Fibroblast of lung (primary cell): ENCODE measurements at regions not wholly inside any gene's neighbourhood (a gene's known extent, or its start where the extent isn't known, plus 50 kb on each side); places are given as distances from the start of the nearest gene placed in this dataset.
A peak's percentile ranks its signal among the peaks of the same experiment; 100 is the strongest.

Experiments
- DNase-seq, 2 donors: peaks; one replicate each; pipeline versions ENCODE4 v3.0.0 to v3.0.0-alpha.2; 2010; ENCODE audit warnings: low read depth in 2 of 2
- H2AFZ ChIP-seq: 2 replicates; pipeline ENCODE4 v1.5.1; 2012; ENCODE audit warnings: low read length, control low read depth, inconsistent platforms
- H3K27ac ChIP-seq: 2 replicates; pipeline ENCODE4 v1.5.1; 2011; ENCODE audit warnings: low read length, control low read depth; ENCODE audit not compliant: insufficient read depth
- H3K27me3 ChIP-seq: 2 replicates; pipeline ENCODE4 v1.5.1; 2011; ENCODE audit warnings: mild to moderate bottlenecking, low read length; ENCODE audit not compliant: control insufficient read depth, insufficient read depth
- H3K36me3 ChIP-seq: 2 replicates; pipeline ENCODE4 v1.5.1; 2011; ENCODE audit warnings: low read length; ENCODE audit not compliant: control insufficient read depth, insufficient read depth
- H3K4me1 ChIP-seq: 2 replicates; pipeline ENCODE4 v1.5.1; 2011; ENCODE audit warnings: low read length; ENCODE audit not compliant: control insufficient read depth, insufficient read depth; ENCODE audit errors: extremely low read depth
- H3K4me2 ChIP-seq: 2 replicates; pipeline ENCODE4 v1.5.1; 2011; ENCODE audit warnings: low read length, control low read depth; ENCODE audit not compliant: insufficient read depth; ENCODE audit errors: extremely low read depth
- H3K4me3 ChIP-seq, 4 experiments: fragments of 200-600 bp in 1 of 4; sonication (generic) in 1 of 4; replicated peaks in 1 of 4; 2 replicates each; pipeline ENCODE4 v1.5.1; 2011 to 2016; ENCODE audit warnings: low read length in 4 of 4, low read depth in 3 of 4, mild to moderate bottlenecking in 3 of 4, control low read depth in 2 of 4, inconsistent platforms in 1 of 4, mixed read lengths in 1 of 4; ENCODE audit not compliant: insufficient read depth in 1 of 4; ENCODE audit errors: control extremely low read depth in 1 of 4
- H3K79me2 ChIP-seq: 2 replicates; pipeline ENCODE4 v1.5.1; 2012; ENCODE audit warnings: mild to moderate bottlenecking, low read length, inconsistent platforms; ENCODE audit not compliant: control insufficient read depth, insufficient read depth
- H3K9ac ChIP-seq: 2 replicates; pipeline ENCODE4 v1.5.1; 2011; ENCODE audit warnings: mild to moderate bottlenecking, low read length, control low read depth; ENCODE audit not compliant: insufficient read depth
- H3K9me3 ChIP-seq: 2 replicates; pipeline ENCODE4 v1.5.1; 2012; ENCODE audit warnings: low read depth, low read length; ENCODE audit not compliant: control insufficient read depth, insufficient read depth
- H4K20me1 ChIP-seq: 2 replicates; pipeline ENCODE4 v1.5.1; 2011; ENCODE audit warnings: low read length; ENCODE audit not compliant: control insufficient read depth, insufficient read depth; ENCODE audit errors: extremely low read depth
- CTCF ChIP-seq, 2 donors: IDR thresholded peaks in 1 of 2; conservative IDR thresholded peaks in 1 of 2; 1 replicate in 1 of 2; 2 replicates in 1 of 2; pipeline ENCODE4 v1.5.1; 2011 to 2012; ENCODE audit warnings: low read length in 2 of 2, control low read depth in 1 of 2, inconsistent platforms in 1 of 2, low read depth in 1 of 2, mild to moderate bottlenecking in 1 of 2
- EZH2 ChIP-seq: IDR thresholded peaks from 2 replicates; pipeline ENCODE4 v1.5.1; 2012; ENCODE audit warnings: low read length, control low read depth, mild to moderate bottlenecking; ENCODE audit errors: missing control alignments

- Histone ChIP-seq H3K4me2 (no peak overlapping the region), H3K27me3 (no peaks in the 10 kb centered on the region), H2AFZ (no peak overlapping the region), H4K20me1 (no peaks in the 10 kb centered on the region), H3K4me3 (no peak overlapping the region), H3K9me3 (no peaks in the 10 kb centered on the region), H3K4me1 (no peaks in the 10 kb centered on the region), H3K9ac (no peak overlapping the region), H3K79me2 (no peaks in the 10 kb centered on the region), H3K27ac (no peak overlapping the region), H3K36me3 (no peaks in the 10 kb centered on the region)
- peak in 1 of 2 donors; percentile 36 for DNase-seq
- TF ChIP-seq EZH2: no peak
- no peak for TF ChIP-seq CTCF (conservative IDR thresholded peaks at IDR 0.05 in 1 of 2, IDR thresholded peaks at IDR 0.05 in 1 of 2; ENCODE audit: low read depth in 1 of 2, low read length in 2 of 2)
Observed at GRCh38 chr7:41385996-41386395, 316.9 kb downstream of the INHBA start.

GRCh38 chr7:41384418-41384817 is 318.5 kb downstream of the INHBA start:
- H3K9me3 ChIP-seq: no peaks in the 10 kb centered on the region
- DNase-seq: no peak
- TF ChIP-seq CTCF (conservative IDR thresholded peaks at IDR 0.05 in 1 of 2, IDR thresholded peaks at IDR 0.05 in 1 of 2; ENCODE audit: low read depth in 1 of 2, low read length in 2 of 2): no peak
- TF ChIP-seq EZH2: no peak
- H3K27me3 ChIP-seq: no peaks in the 10 kb centered on the region
- no peak overlapping the region for H3K4me2 ChIP-seq
- H4K20me1 ChIP-seq: no peaks in the 10 kb centered on the region
- no peak overlapping the region for H3K4me3 ChIP-seq
- no peak overlapping the region for H2AFZ ChIP-seq
- no peak overlapping the region for H3K9ac ChIP-seq
- no peaks in the 10 kb centered on the region for H3K4me1 ChIP-seq
- no peaks in the 10 kb centered on the region for H3K36me3 ChIP-seq
- no peaks in the 10 kb centered on the region for H3K79me2 ChIP-seq
- no peak overlapping the region for H3K27ac ChIP-seq

GRCh38 chr7:41383596-41383995 is 319.3 kb downstream of the INHBA start:
- Histone ChIP-seq H2AFZ (no peak overlapping the region), H3K27me3 (no peaks in the 10 kb centered on the region), H3K4me3 (no peak overlapping the region), H3K79me2 (no peaks in the 10 kb centered on the region), H3K36me3 (no peaks in the 10 kb centered on the region), H3K9me3 (no peaks in the 10 kb centered on the region), H3K9ac (no peak overlapping the region), H3K27ac (no peak overlapping the region), H3K4me2 (no peak overlapping the region), H3K4me1 (no peaks in the 10 kb centered on the region), H4K20me1 (no peaks in the 10 kb centered on the region)
- TF ChIP-seq EZH2 (no peak), CTCF (conservative IDR thresholded peaks at IDR 0.05 in 1 of 2, IDR thresholded peaks at IDR 0.05 in 1 of 2; ENCODE audit: low read depth in 1 of 2, low read length in 2 of 2) (no peak)
- DNase-seq: peak in 1 of 2 donors; percentile 59
